DMS53 treated with DMSO at 0.1 percent for 48 hours (cell line): ENCODE measurements at regions not wholly inside any gene's neighbourhood (a gene's known extent, or its start where the extent isn't known, plus 50 kb on each side); places are given as distances from the start of the nearest gene placed in this dataset.

ENCODE experiments used
- DNase-seq: peaks from one replicate; lab custom pipeline; 2025; ENCODE audit not compliant: unreplicated experiment; lab: John Stamatoyannopoulos, UW

- DNase-seq: no peak
Observed at GRCh38 chr5:125263356-125263755, 516.9 kb upstream of the ZNF608 start.

DNA sequence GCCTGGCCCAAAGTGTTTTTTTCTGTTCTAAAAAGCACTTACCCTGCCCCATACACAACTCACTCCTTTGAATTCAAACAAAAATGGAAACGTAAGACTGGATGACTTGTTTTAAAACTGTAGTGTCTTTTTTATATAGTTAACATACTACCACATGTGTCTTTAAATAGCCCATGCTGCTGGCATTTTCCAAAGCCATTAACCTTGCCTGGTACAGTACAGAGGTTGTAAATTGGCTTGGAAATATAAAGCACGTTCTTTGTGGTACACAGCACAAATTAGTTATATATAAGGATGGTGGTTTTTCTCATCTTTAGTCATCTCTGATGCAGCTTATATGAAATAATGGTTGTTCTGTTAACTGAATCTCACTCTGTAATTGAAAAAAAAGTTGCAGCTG, 519.7 kb upstream of the ZNF608 start:
- no peak for DNase-seq

GRCh38 chr5:125267636-125268248, 521.3 kb upstream of the ZNF608 start:
- DNase-seq: no peak

GRCh38 chr5:125269926-125270325, 523.5 kb upstream of the ZNF608 start:
- DNase-seq: no peak

- no peak for DNase-seq
Observed at GRCh38 chr5:125272357-125272756, 525.9 kb upstream of the ZNF608 start.

DNA sequence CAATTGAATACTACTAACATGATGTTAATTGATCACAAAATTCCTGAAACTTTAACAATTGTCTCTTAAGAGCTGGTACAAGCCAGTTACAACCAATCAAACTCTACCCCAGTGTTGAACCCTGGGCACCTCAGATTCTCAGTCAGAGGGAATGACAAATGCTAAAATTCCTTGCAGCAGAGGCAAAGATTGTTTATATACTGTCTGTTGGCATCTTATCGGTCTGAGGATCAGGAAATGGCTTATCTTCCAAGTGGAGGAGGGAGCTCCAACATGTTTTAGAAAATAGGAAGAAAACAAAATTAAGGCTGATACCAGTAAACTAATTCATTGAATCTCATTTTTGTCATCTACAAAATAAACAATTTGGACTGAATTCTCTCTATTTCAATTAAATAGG, 527.8 kb upstream of the ZNF608 start:
- no peak for DNase-seq

- DNase-seq: no peak
Observed at GRCh38 chr5:125274938-125275724, 528.7 kb upstream of the ZNF608 start.

DNA sequence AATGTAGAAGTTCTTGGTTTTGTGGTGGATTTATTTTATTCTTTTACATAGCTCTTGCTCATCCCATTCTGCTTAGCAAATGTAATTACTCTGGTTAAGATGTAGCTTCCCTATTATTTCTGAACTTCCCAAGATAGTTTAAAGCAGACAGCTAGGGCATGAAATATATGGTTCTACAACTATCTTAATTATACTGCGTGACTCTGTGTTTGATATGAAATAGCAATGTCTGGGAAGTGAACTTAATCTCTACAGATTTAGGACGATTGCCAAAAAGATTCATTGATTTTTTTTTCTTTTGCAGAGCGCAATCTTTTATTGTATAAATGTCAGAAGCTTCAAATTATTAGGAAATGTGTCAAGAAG, 529.3 kb upstream of the ZNF608 start:
- DNase-seq: no peak

GRCh38 chr5:125276096-125276495, 529.7 kb upstream of the ZNF608 start:
- DNase-seq: no peak

DNA sequence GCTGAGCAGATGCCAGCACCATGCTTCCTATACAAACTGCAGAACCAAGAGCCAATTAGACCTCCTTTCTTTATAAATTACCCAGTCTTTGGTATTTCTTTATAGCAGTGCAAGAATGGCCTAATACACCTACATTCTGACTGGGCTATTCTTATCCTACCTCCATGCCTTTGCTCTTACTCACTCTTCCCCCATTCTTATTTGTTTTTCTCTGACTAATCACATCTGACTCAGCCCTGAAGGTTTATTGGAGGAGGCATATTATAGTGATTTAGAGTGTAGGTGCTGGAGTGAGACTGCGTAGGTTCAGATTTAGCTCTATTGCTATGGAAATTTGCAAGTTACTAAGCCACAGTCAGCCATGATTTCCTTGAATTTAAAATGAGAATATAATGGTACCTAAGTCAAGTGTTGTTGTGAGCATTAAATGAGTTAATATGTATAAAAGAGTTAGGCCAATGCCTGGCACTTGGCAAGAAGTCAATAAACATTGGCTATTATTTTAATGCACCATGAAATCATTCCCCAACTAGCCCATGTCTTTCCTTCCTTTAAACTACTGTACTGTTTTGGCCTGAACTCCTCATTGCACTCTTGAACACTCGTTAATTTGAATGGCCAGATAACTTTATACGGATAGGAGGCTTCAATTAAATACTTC, 531.2 kb upstream of the ZNF608 start:
- DNase-seq: peak; percentile 79

- no peak for DNase-seq
Observed at GRCh38 chr5:125278711-125279110, 532.3 kb upstream of the ZNF608 start.

GRCh38 chr5:125281667-125282066, 535.2 kb upstream of the ZNF608 start:
- DNase-seq: no peak

- DNase-seq: no peak
Observed at GRCh38 chr5:125283372-125283771, 536.9 kb upstream of the ZNF608 start.

GRCh38 chr5:125286271-125286670, 539.8 kb upstream of the ZNF608 start:
- no peak for DNase-seq

GRCh38 chr5:125289606-125290005, 543.2 kb upstream of the ZNF608 start:
- DNase-seq: no peak

DNA sequence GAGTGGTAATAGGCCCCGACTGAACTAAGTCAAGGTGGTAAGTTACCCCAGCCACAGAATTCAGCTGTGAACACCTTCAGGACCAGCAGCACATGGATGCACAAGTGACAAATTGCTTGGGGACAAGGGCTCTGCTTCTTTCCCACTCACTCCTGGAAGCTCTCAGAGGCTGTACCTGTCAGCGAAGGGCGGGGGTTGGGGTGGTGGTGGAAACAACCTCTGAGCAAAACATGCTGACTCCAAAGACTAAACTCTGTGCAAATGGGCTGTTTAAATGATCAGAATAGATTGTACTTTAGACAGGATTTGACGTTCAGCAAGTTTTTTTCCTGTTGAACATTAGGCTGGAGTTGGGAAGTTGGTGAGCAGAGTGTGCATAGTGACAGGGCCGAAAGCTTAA, 544.5 kb upstream of the ZNF608 start:
- no peak for DNase-seq

GRCh38 chr5:125291447-125291846, 545.0 kb upstream of the ZNF608 start:
- no peak for DNase-seq

DNA sequence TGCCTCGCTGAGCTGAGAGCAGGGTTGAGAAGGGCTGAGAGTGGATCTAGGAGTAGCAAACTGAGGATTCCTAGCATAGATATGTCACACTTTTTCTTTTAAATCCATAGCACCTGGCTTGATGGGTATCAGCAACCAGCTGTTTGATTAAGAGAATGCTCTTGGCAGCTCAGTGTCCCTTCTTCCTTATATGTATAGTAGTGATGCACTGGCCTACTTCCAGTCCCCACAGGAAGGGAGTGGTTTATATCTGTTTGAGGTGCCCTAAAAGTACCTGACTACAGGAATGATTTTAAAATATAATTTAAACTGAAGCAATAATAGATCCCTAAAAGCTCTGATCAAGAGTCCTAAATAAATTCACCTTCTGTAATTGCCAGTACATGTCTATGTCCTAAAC, 546.8 kb upstream of the ZNF608 start:
- no peak for DNase-seq

DNA sequence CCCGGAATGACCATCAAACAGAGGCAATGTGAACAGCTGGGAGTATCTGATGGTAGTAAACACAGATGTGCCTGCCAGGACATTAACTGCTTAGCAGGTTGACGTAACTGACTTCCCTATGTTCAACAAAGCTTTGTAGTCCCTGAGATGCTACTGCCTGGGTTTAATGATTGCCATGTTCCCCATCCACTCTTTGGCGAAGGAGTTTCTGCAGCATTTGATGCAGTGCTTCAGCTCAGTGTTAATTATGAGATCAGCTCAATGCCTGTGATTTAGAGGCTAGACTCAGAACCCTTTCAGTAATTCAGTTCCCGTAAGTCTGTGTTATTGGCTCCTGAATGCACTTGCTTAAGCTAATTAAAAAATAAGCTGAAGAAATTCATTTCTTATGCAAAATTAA, 547.3 kb upstream of the ZNF608 start:
- DNase-seq: no peak

DNA sequence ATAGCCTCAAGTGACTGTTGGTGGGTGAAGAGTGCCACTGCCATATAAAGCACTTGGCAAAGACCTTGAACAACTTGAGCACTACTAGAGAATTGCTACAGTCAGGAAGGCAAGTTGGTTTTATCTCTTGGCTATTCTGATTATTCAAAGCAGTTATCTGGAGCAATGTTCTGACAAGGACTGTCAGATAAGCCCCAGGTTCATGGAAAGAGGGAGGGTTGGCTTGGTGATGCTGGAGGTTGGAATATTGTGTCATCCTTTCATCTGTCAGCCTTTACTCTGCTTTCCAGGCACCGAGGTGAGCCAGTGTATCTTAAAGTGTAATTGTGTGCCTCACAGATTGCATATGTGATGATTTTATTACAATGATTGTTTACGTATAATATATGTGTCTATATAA, 548.4 kb upstream of the ZNF608 start:
- no peak for DNase-seq

DNA sequence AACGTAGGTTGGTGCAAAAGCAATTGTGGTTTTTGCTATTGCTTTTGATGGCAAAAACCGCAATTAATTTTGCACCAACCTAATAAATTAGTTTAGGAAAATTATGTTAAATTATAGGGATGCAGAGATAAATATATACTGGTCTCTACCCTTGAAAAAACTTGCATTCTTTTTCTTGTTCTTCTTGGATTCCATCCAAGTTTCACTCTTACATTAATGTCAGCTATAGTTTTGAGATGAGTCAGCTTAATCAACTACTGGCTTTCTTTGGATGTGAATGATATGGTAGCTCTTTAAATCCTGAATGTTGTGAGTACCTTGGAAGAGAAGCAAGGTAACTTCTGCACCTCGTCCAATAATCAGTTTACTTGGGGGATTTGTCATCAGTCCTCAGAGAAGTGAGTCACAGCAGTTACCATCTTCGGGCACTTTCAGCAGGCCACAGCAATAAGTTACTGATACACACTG, 549.0 kb upstream of the ZNF608 start:
- no peak for DNase-seq

DNA sequence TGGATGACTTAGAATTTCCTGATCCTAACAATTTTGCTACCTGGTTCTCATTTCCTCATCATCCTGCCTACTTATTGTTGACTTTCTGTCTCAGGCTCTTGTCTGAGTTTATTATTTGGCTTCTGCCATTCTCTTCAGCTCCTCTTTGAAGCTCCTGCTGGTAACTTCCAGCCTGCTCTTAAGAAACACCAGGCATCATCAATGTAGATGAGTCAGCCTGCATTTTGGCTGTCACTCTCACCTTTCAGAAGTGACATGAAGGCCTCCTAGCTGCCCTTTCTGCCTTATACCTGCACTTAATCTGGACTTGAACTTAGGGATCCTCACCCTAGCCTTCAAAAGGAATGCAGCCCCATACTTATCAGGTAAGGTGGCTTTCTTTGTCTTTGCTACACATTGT, 551.8 kb upstream of the ZNF608 start:
- peak; percentile 31 for DNase-seq
